HG03378 (cell line): ENCODE measurements at regions not wholly inside any gene's neighbourhood (a gene's known extent, or its start where the extent isn't known, plus 50 kb on each side); places are given as distances from the start of the nearest gene placed in this dataset.
"Not testable (repeated sequence)": the region's sequence is repeated elsewhere in the genome, so short reads cannot be mapped to it uniquely, and the experiment has no call there.

Source experiments
- ATAC-seq: cut with Tn5 transposase; IDR thresholded peaks from one replicate; pipeline ENCODE4 v1.9.1; 2021; ENCODE audit warnings: mild to moderate bottlenecking, moderate library complexity; ENCODE audit not compliant: unreplicated experiment

DNA sequence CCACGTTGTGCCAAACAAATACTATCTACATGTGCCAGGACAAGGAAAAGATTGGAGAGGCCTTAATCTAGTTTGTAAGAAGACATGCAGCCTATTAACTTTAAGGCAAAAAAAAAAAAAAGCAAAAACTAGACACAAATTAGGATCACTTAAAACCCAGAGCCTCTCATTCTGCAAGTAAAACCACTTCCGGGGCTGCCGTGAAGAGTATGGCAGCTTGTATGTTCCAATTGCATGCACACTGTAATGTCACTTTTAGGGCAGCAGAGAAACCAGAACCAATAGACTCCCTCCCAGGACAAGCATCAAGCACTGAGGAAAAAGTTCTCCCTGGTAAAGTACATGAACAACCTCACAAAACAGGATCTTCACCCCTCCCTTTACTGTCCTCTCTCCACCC is 70.6 kb downstream of the RSL24D1 start:
- no peak for ATAC-seq

DNA sequence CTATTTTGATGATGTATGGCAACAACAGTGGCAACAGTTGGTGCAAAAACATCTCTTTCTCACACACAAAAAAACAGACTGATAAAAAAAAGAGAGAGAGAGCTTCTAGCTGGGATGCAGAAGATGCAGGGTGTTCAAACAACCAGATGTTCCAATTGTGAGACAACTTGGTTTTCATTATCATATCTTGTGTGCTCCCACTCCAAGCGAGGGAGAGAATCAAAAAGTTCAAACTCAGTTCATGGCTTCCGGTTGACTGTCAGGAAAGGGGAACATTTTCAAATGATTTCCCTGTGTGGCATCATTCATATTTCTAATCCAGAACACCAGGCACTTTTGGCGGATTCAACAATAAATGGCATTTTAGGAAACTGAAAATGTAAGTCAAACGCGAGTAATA is 72.1 kb downstream of the RSL24D1 start:
- ATAC-seq: no peak

DNA sequence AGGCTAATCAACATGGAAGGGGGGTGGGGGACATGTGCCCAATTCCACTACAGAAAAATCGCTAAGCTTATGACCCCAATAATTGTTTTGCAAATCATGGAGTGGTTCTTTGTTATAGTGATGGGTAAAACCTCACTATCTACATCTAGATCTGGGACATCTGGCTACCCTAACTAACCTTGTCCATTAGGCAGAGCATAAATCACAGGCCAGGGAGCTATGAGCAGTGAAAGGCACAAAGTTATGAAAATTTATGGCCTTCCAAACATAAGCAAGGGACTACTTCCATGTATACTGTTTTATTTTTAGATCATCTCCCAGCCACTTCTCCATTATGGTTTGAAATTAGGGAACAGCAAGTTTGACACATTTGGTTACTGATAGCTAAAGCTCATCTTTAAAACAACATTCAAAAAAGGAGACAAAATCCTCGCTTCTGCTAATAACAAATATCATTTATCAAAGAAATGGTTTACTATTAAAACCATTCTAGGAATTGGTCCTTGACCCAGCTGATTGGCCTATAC is 78.3 kb downstream of the RSL24D1 start:
- no peak for ATAC-seq

DNA sequence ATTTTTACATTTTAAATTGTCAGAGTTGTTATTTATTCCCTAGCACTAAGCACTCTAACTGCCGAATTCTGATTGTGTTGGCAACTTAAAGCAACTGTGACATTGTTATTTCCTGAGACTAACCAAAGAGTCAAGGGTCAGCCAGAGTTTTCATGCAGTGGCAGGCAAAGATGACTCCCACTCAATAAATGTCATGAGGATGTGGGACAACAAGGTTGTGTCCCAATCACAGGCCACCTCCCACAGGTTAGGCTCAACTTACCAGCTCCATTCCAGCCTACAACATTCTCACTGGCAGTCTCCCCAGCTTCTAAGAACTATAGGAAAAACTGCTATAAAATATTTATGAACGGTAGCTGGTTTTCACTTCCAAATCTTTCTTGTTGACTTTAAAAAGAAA is 80.1 kb downstream of the RSL24D1 start:
- ATAC-seq: no peak

DNA sequence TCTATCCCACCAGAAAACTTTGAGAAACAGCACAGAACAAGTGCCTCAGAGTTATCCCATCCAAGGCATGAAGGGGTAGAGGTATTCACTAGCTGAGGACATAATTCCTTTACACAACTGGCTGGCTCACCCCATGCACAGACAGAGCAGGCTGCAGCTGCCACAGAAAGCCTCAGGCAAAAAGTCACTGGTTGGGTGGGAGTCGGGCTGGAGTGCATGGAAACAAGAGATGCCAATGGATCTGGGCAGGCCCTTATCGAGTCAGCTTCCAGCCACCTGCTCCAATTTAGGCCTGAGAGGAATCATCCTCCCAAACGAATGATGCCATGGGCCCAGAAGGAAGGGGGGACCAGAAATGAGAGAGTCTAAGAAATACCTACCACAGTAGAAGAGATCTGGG is 83.0 kb downstream of the RSL24D1 start:
- no peak for ATAC-seq

DNA sequence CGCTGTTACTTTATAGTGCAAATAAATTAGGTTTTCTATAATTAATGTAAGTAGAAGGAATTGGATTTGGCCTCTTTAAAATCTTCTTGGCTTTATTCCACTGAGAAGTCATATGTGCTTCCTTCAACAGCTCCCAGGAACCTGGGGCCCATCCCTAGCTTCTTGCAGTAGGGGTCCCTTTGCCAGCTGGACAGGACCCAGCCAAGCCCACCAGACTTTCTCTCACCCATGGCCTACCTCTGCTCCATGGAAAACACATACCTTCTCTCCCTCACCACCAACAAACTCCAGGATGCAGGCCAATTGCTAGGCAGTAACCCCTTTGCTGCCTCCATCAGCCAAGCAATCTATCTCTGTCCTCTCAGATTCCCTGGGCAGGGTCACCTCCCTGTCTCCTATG is 84.0 kb downstream of the RSL24D1 start:
- no peak for ATAC-seq

DNA sequence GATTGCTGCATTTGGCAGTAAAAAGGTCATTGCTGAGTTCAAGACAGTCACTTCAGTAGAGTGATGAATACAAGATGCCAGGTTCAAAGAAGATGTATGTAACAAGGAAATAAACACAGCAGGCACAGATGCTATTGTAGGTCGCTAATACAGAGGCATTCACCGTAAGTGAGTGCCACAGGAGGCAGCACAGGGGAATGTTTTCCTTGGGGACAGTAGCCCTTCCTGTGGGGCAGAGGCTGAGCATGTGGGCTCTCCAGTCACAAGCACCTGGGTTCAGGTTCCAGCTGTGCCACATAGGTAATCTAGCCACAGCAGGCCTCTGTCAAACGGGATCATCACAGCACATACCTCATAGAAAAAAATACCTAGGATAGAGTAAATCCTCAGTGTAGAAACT is 86.3 kb downstream of the RSL24D1 start:
- ATAC-seq: no peak

DNA sequence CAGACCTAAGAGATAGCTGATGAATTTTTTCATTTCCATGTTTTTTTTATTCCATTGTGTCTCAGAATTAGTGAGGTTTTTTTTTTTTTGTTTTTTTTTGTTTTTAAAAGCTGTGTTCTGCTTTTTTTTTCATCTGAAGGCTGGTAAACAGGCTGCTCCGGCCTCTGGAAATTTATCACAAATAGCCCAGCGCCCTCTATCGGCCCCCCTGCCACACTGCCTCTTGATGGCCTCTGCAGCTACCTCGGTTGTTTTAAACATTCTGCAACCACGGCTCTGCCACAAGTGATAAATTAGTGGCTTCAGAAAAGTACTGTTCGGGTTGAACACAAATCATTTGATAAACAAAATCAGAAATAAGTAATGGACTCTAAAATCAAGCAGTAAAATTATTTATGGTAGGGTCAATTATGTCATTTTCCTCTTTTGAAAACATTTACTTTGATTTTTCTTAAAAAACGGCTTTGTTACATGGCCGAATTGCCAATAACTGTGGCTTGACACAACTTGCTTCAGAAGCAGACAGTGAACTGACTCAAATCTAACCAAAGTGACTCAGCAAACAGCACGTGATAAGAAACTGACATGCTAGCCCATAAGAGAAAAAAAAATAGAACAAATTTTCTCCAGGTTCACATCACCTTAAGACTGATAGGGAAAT is 87.8 kb downstream of the RSL24D1 start:
- peak; percentile 58 for ATAC-seq

DNA sequence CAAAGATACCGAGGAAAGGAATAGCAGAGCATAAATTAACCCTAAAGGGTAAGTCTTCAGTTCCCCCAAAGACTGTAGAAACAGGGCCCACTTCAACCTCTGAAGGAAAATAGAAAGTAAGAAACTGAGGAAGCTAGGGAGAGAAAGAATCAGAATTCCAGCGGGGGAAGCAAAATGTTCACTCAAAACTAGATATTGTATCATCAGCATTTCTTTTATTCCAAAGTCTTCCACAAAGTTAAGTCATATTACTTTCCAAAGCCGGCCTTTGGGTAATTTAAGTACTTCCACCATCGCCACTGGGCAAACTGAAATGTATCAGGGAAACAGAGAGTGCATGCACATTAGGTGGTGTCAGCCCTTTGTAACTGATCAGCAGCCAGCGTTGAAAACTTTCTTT is 88.3 kb downstream of the RSL24D1 start:
- no peak for ATAC-seq

DNA sequence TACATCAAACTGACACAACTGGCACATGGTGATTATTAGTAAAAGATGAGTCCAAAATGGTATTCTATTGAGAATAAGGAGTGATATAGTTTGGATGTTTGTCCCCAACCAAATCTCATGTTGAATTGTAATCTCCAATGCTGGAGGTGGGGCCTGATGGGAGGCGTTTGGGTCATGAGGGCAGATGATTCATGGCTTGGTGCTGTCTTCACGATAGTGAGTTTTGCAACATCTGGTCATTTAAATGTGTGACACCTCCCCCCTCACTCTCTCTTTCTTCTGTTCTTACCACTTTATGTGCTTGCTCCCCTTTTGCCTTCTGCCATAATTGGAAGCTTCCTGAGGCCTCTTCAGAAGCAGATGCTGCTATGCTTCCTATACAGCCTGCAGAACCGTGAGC is 90.6 kb downstream of the RSL24D1 start:
- ATAC-seq: no peak

DNA sequence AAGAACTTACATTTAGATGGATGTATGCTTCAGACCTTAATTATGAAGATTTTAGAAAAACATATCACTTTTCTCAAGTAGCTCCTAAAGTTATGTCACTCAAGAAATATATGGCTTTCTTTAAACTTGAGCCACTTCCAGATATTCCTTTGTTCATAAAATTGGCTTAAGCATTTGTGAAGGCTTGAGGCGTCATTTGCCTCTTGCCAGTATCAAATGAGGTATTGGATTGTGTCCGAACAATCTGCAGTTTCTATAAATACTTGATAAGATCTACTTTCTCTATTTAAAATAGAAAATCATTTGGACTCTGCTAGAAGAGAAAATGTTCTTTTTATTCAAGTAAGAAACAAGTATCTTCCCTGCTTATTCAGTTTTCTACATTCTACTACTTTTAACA is 102.6 kb downstream of the RSL24D1 start:
- no peak for ATAC-seq

DNA sequence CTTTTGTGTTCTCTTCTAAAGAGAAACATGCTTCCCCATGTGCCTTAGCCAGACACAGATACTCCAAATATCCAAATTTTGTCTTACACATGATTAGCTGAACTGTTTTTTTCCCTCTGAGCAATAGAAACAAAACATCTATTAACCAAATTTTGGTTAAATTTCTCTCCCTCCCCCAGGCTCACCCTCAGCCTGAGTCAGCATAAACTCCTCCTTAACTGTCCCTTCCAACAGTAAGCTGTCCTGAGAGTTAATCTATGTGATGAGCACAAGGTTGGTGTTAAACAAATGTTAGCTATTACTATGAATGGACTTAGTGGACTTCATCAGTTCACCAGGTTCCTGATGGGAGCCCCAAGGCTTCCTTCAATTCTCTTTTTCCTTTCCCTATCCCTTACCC is 108.5 kb downstream of the RSL24D1 start:
- ATAC-seq: no peak

DNA sequence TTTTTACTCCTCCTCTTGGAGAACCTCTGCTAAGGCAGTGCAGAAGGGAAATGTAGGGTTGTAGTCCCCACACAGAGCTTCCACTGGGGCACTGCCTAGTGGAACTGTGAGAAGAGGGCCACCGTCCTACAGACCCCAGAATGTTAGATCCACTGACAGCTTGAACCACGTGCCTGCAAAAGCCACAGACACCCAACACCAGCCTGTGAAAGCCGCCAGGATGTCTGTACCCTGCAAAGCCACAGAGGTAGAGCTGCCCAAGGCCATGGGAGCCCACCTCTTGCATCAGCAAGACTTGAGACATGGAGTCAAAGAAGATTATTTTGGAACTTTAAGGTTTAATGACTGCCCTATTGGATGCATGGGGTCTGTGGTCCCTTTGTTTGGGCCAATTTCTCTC is 112.1 kb downstream of the RSL24D1 start:
- no peak for ATAC-seq

DNA sequence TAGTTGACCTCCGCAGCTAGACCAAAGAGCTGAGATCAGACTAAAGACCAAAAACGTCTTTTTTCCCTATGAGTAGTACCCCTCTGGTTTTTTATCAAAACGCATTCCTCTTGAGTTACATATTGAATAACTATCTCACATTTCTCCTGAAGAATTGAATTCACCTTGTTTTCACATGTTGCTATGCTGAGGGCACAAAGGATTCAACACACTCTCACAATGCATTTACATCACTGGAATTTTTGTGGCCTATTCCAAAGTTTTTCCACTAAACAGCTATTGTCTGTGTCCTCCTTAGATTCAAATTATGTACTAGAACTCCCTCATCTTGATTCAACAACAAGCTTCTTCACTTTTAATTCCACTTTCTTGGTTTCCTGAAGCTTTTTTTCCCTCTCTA is 112.5 kb downstream of the RSL24D1 start:
- ATAC-seq: no peak

DNA sequence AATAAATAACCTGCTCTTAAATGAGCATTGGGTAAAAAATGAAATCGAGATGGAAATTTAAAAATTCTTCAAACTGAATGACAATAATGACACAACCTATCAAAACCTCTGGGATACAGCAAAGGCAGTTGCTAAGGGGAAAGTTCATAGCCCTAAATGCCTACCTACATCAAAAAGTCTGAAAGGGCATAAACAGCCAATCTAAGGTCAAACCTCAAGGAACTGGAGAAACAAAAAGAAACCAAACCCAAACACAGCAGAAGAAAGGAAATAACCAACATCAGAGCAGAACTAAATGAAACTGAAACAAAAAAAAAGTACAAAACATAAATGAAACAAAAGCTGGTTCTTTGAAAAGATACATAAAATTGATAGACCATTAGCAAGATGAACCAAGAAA is 119.7 kb downstream of the RSL24D1 start:
- ATAC-seq: not testable (repeated sequence)

DNA sequence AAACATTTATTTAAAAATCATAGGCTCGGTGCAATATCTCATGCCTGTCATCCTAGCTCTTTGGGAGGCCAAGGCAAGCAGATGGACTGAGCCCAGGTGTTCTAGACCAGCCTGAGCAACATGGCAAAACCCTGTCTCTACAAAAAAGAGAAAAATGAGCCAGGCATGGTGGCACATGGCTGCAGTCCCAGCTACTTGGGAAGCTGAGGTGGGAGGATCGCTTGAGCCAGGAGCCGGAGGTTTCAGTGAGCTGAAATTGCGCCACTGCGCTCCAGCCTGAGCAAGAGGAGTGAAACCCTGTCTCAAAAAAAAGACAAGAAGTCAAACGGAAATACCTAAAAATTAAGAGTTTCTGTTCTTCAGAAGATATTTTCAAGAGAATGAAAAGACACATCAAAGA is 122.3 kb downstream of the RSL24D1 start:
- no peak for ATAC-seq

DNA sequence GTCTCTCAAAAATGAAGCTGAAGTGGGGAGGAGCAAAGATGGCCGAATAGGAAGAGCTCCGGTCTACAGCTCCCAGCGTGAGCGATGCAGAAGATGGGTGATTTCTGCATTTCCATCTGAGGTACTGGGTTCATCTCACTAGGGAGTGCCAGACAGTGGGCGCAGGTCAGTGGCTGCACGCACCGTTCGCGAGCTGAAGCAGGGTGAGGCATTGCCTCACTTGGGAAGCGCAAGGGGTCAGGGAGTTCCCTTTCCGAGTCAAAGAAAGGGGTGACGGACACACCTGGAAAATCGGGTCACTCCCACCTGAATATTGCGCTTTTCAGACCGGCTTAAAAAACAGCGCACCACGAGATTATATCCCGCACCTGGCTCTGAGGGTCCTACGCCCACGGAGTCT is 132.8 kb downstream of the RSL24D1 start:
- not testable (repeated sequence) for ATAC-seq

DNA sequence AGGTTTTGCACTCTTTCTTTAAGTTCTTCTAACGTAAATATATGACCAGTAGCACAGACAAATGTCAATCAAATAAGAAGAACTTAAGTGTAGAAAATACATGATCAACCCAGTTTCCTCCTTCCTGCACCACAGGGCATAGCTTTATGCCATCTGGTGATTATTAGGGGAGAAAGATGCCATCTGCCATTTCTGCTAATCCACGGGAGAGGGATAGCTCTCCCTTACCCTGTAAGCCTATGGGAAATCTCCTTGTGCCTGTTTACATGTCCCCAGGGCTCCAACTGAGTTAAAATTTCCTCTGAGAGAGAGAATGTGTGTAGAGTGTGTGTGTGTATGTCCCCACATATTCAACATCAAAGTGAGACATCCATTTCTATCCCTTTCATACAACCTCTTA is 135.9 kb downstream of the RSL24D1 start:
- ATAC-seq: no peak

DNA sequence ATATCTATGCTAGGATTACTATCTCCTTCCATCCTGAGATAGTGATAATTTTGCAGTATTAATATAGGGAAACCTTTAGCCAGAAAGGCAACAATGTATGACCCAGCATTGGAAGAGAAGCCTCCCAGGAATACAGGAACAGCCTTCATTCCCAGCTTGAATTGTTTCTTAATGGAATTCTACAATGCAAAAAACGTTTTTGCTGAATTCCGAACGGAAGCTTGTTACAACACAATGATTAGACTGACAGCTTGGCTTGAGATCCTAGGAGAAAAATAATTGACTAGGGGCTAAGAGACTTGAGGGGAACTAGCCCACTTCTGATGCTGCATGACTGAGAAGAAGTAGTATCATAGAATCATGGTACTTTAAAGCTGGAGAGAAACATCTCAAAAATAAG is 140.2 kb downstream of the RSL24D1 start:
- ATAC-seq: no peak

DNA sequence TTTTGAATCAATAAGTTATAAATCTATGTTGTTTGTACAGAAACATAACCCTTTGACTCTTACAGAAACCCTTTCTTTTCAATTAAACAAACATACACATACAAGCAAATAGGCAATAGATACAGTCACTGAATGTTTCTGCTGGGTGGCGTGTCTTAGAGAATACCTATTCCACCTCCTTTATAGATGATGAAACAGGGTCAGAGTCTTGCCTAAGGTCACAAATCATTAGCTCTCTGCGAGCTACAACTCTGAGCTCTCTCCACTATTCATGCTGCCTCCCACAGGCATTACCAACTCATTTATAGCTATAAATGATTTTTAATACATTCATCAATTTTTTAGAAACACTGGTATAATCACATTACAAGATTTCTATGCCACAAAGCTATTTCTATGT is 152.6 kb downstream of the RSL24D1 start:
- no peak for ATAC-seq

DNA sequence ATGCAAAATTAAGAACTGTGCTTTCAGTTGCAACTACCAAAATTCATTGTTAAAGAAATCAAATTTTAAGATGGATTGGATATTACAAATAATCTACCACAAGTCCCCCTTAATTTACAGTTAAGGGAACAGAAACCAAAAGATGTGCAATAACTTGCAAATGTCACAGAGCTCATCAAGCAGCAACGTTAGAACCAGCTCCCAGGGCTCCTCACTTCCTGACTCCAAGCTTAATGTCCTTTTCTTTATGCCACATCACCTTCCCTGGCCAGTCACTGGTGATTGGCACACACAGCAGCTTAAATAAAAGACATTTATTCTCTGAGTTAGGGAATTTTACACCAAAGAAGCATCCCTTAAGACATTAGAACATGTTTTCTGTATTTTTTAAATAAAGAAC is 159.7 kb downstream of the RSL24D1 start:
- no peak for ATAC-seq

DNA sequence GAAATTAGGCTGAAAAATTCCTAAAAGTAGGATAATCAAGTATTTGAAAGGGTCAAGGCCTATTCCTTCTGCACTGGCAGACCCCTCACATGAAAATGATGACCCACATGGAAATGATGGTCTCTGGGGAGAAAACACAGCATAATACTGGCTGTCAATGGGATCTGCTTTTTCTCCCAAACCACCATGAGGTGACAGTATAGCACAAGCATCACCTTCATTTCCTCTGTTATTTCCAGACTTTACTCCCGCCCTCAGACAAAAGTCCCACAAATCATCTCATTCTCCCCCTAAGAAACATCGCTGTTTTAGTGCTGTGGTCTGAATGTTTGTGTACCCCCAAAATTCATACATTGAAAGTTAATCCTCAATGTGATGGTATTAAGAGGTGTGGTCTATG is 161.0 kb downstream of the RSL24D1 start:
- no peak for ATAC-seq

DNA sequence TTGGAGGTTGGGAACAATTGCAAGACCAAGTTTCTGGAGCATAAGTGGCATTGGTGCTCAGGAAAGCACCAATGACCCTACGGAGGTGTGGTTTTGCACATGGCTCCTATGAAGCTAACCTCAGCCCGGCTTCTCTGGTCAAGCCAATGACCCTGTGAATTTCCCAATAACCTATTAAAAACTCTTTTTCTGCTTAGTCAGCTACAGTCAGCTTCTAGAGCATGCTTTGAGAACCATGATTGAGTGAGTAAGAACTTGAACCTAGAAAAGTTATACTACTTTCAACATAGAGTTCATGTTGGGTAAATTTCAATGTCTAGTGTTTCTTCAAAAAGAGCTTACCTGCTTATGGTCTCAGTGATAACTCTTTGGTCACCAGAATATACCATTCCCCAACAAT is 163.2 kb downstream of the RSL24D1 start:
- no peak for ATAC-seq
